ENCODE measurements at regions not wholly inside any gene's neighbourhood (a gene's known extent, or its start where the extent isn't known, plus 50 kb on each side); places are given as distances from the start of the nearest gene placed in this dataset.

DNA sequence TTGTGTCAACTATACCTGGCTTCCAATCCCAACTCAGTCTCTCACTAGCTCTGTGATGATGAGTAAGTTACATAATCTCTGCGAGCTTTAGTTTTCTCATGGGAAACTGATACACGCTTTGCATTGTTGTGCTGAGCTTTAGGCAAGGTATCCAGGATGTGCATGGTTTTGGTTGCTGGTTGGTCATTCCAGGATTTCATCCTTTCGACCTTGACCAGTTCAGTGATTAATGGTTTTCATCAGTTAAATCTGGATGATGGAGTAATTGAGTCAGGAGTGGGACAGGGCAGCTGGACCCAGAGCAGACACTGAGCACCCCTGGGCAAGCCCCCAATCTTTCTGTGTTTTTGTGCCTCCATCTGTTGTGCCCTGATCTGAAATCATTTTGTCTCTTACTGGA, 417.3 kb upstream of the CADM1 start:
- TF ChIP-seq EP300 (IDR thresholded peaks at IDR 0.05) = no peak
- TF ChIP-seq POLR2A (IDR thresholded peaks at IDR 0.05) = no peak
